ENCODE measurements at regions not wholly inside any gene's neighbourhood (a gene's known extent, or its start where the extent isn't known, plus 50 kb on each side); places are given as distances from the start of the nearest gene placed in this dataset.
"Not testable (repeated sequence)": the region's sequence is repeated elsewhere in the genome, so short reads cannot be mapped to it uniquely, and the experiment has no call there.

- no peak overlapping the region for H3K4me3 ChIP-seq (ENCODE audit: low read length)
- H3K9ac ChIP-seq (ENCODE audit: low read depth, low read length), result no peak overlapping the region
- 92% methylated on average over 4 of the region's 4 CpGs for WGBS
- H3K27me3 ChIP-seq (ENCODE audit: insufficient read depth, low read length), result no peaks in the 10 kb centered on the region
- no peaks in the 10 kb centered on the region for H3K4me1 ChIP-seq (ENCODE audit: insufficient read depth, low read length)
- no peaks in the 10 kb centered on the region for H3K9me3 ChIP-seq (ENCODE audit: insufficient read depth, low read depth, low read length)
- no peaks in the 10 kb centered on the region for H3K36me3 ChIP-seq (ENCODE audit: insufficient read depth, low read length)
- H3K27ac ChIP-seq (ENCODE audit: low read depth, low read length), result no peak overlapping the region
Observed at GRCh38 chr2:194319222-194319992, 1337.6 kb upstream of the SLC39A10 start.

- WGBS, result 100% methylated on average over 1 of the region's 3 CpGs
- no peaks in the 10 kb centered on the region for H3K27me3 ChIP-seq (ENCODE audit: insufficient read depth, low read length)
- H3K4me3 ChIP-seq (ENCODE audit: low read length), result no peak overlapping the region
- H3K9me3 ChIP-seq (ENCODE audit: insufficient read depth, low read depth, low read length), result no peaks in the 10 kb centered on the region
- H3K9ac ChIP-seq (ENCODE audit: low read depth, low read length), result no peak overlapping the region
- H3K36me3 ChIP-seq (ENCODE audit: insufficient read depth, low read length), result no peaks in the 10 kb centered on the region
- H3K4me1 ChIP-seq (ENCODE audit: insufficient read depth, low read length), result no peaks in the 10 kb centered on the region
- H3K27ac ChIP-seq (ENCODE audit: low read depth, low read length), result no peak overlapping the region
Observed at GRCh38 chr2:194314042-194314441, 1343.0 kb upstream of the SLC39A10 start.

- Histone ChIP-seq H3K27ac (ENCODE audit: low read depth, low read length) (no peak overlapping the region), H3K9ac (ENCODE audit: low read depth, low read length) (no peak overlapping the region), H3K4me3 (ENCODE audit: low read length) (no peak overlapping the region), H3K36me3 (ENCODE audit: insufficient read depth, low read length) (no peaks in the 10 kb centered on the region), H3K27me3 (ENCODE audit: insufficient read depth, low read length) (no peaks in the 10 kb centered on the region), H3K9me3 (ENCODE audit: insufficient read depth, low read depth, low read length) (no peaks in the 10 kb centered on the region), H3K4me1 (ENCODE audit: insufficient read depth, low read length) (no peaks in the 10 kb centered on the region)
Observed at GRCh38 chr2:194304191-194304590, 1352.8 kb upstream of the SLC39A10 start.

GRCh38 chr2:194301946-194302345 lies 1355.1 kb upstream of the SLC39A10 start:
- H3K4me3 ChIP-seq (ENCODE audit: low read length), result no peak overlapping the region
- no peaks in the 10 kb centered on the region for H3K36me3 ChIP-seq (ENCODE audit: insufficient read depth, low read length)
- H3K4me1 ChIP-seq (ENCODE audit: insufficient read depth, low read length), result no peaks in the 10 kb centered on the region
- no peak overlapping the region for H3K9ac ChIP-seq (ENCODE audit: low read depth, low read length)
- no peaks in the 10 kb centered on the region for H3K27me3 ChIP-seq (ENCODE audit: insufficient read depth, low read length)
- H3K9me3 ChIP-seq (ENCODE audit: insufficient read depth, low read depth, low read length), result no peaks in the 10 kb centered on the region
- no peak overlapping the region for H3K27ac ChIP-seq (ENCODE audit: low read depth, low read length)

- no peaks in the 10 kb centered on the region for H3K9me3 ChIP-seq (ENCODE audit: insufficient read depth, low read depth, low read length)
- H3K4me3 ChIP-seq (ENCODE audit: low read length), result no peak overlapping the region
- WGBS, result no CpG with 5 or more reads among the region's 1 CpG
- no peaks in the 10 kb centered on the region for H3K27me3 ChIP-seq (ENCODE audit: insufficient read depth, low read length)
- H3K9ac ChIP-seq (ENCODE audit: low read depth, low read length), result no peak overlapping the region
- no peaks in the 10 kb centered on the region for H3K36me3 ChIP-seq (ENCODE audit: insufficient read depth, low read length)
- H3K27ac ChIP-seq (ENCODE audit: low read depth, low read length), result no peak overlapping the region
- peaks cover 14% of the 10 kb centered on the region for H3K4me1 ChIP-seq (ENCODE audit: insufficient read depth, low read length)
Observed at GRCh38 chr2:194294156-194294555, 1362.9 kb upstream of the SLC39A10 start.

- H3K36me3 ChIP-seq (ENCODE audit: insufficient read depth, low read length), result no peaks in the 10 kb centered on the region
- H3K4me3 ChIP-seq (ENCODE audit: low read length), result no peak overlapping the region
- 100% methylated on average over 2 of the region's 4 CpGs for WGBS
- H3K9ac ChIP-seq (ENCODE audit: low read depth, low read length), result no peak overlapping the region
- H3K27ac ChIP-seq (ENCODE audit: low read depth, low read length), result no peak overlapping the region
- H3K27me3 ChIP-seq (ENCODE audit: insufficient read depth, low read length), result no peaks in the 10 kb centered on the region
- peaks cover 14% of the 10 kb centered on the region for H3K4me1 ChIP-seq (ENCODE audit: insufficient read depth, low read length)
- H3K9me3 ChIP-seq (ENCODE audit: insufficient read depth, low read depth, low read length), result no peaks in the 10 kb centered on the region
Observed at GRCh38 chr2:194291104-194291503, 1365.9 kb upstream of the SLC39A10 start.

GRCh38 chr2:194289712-194290346 lies 1367.2 kb upstream of the SLC39A10 start:
- 60% methylated on average over 4 of the region's 4 CpGs for WGBS
- H3K36me3 ChIP-seq (ENCODE audit: insufficient read depth, low read length), result no peaks in the 10 kb centered on the region
- peaks cover 14% of the 10 kb centered on the region for H3K4me1 ChIP-seq (ENCODE audit: insufficient read depth, low read length)
- H3K4me3 ChIP-seq (ENCODE audit: low read length), result no peak overlapping the region
- no peak overlapping the region for H3K9ac ChIP-seq (ENCODE audit: low read depth, low read length)
- H3K27me3 ChIP-seq (ENCODE audit: insufficient read depth, low read length), result no peaks in the 10 kb centered on the region
- H3K27ac ChIP-seq (ENCODE audit: low read depth, low read length), result no peak overlapping the region
- no peaks in the 10 kb centered on the region for H3K9me3 ChIP-seq (ENCODE audit: insufficient read depth, low read depth, low read length)

- not testable (repeated sequence) for H3K36me3 ChIP-seq (ENCODE audit: insufficient read depth, low read length); H3K27ac ChIP-seq (ENCODE audit: low read depth, low read length); H3K9ac ChIP-seq (ENCODE audit: low read depth, low read length); H3K9me3 ChIP-seq (ENCODE audit: insufficient read depth, low read depth, low read length); H3K4me1 ChIP-seq (ENCODE audit: insufficient read depth, low read length); H3K4me3 ChIP-seq (ENCODE audit: low read length); H3K27me3 ChIP-seq (ENCODE audit: insufficient read depth, low read length)
- 94% methylated on average over 8 of the region's 9 CpGs for WGBS
Observed at GRCh38 chr2:194276667-194277066, 1380.4 kb upstream of the SLC39A10 start.

GRCh38 chr2:194271293-194271961 lies 1385.6 kb upstream of the SLC39A10 start:
- no peak overlapping the region for H3K4me3 ChIP-seq (ENCODE audit: low read length)
- no peaks in the 10 kb centered on the region for H3K4me1 ChIP-seq (ENCODE audit: insufficient read depth, low read length)
- H3K27me3 ChIP-seq (ENCODE audit: insufficient read depth, low read length), result no peaks in the 10 kb centered on the region
- WGBS, result 95% methylated on average over 2 of the region's 2 CpGs
- H3K9ac ChIP-seq (ENCODE audit: low read depth, low read length), result no peak overlapping the region
- no peaks in the 10 kb centered on the region for H3K36me3 ChIP-seq (ENCODE audit: insufficient read depth, low read length)
- H3K9me3 ChIP-seq (ENCODE audit: insufficient read depth, low read depth, low read length), result no peaks in the 10 kb centered on the region
- no peak overlapping the region for H3K27ac ChIP-seq (ENCODE audit: low read depth, low read length)

GRCh38 chr2:194270648-194271047 lies 1386.4 kb upstream of the SLC39A10 start:
- no peak overlapping the region for H3K27ac ChIP-seq (ENCODE audit: low read depth, low read length)
- no peaks in the 10 kb centered on the region for H3K27me3 ChIP-seq (ENCODE audit: insufficient read depth, low read length)
- H3K4me1 ChIP-seq (ENCODE audit: insufficient read depth, low read length), result no peaks in the 10 kb centered on the region
- H3K9me3 ChIP-seq (ENCODE audit: insufficient read depth, low read depth, low read length), result no peaks in the 10 kb centered on the region
- H3K36me3 ChIP-seq (ENCODE audit: insufficient read depth, low read length), result no peaks in the 10 kb centered on the region
- H3K4me3 ChIP-seq (ENCODE audit: low read length), result no peak overlapping the region
- H3K9ac ChIP-seq (ENCODE audit: low read depth, low read length), result no peak overlapping the region

GRCh38 chr2:194264586-194264985 lies 1392.4 kb upstream of the SLC39A10 start:
- no peaks in the 10 kb centered on the region for H3K9me3 ChIP-seq (ENCODE audit: insufficient read depth, low read depth, low read length)
- H3K27ac ChIP-seq (ENCODE audit: low read depth, low read length), result no peak overlapping the region
- no peak overlapping the region for H3K4me3 ChIP-seq (ENCODE audit: low read length)
- H3K27me3 ChIP-seq (ENCODE audit: insufficient read depth, low read length), result no peaks in the 10 kb centered on the region
- H3K4me1 ChIP-seq (ENCODE audit: insufficient read depth, low read length), result no peaks in the 10 kb centered on the region
- no peaks in the 10 kb centered on the region for H3K36me3 ChIP-seq (ENCODE audit: insufficient read depth, low read length)
- 92% methylated on average over 7 of the region's 7 CpGs for WGBS
- H3K9ac ChIP-seq (ENCODE audit: low read depth, low read length), result no peak overlapping the region
